BLaER1 (cell line): ENCODE measurements at regions not wholly inside any gene's neighbourhood (a gene's known extent, or its start where the extent isn't known, plus 50 kb on each side); places are given as distances from the start of the nearest gene placed in this dataset.
"Not testable (repeated sequence)": the region's sequence is repeated elsewhere in the genome, so short reads cannot be mapped to it uniquely, and the experiment has no call there.

Experiments used
- H3K27ac ChIP-seq: shearing (Covaris generic); formaldehyde crosslinking; 2 replicates; pipeline ENCODE4 v1.8.1; 2022
- H3K27me3 ChIP-seq: shearing (Covaris generic); formaldehyde crosslinking; 2 replicates; pipeline ENCODE4 v1.8.1; 2022
- H3K36me3 ChIP-seq: shearing (Covaris generic); formaldehyde crosslinking; 2 replicates; pipeline ENCODE4 v1.8.1; 2022
- H3K4me1 ChIP-seq: shearing (Covaris generic); formaldehyde crosslinking; 2 replicates; pipeline ENCODE4 v1.8.1; 2022
- H3K4me2 ChIP-seq: shearing (Covaris generic); formaldehyde crosslinking; 2 replicates; pipeline ENCODE4 v1.8.1; 2022
- H3K4me3 ChIP-seq: shearing (Covaris generic); formaldehyde crosslinking; 2 replicates; pipeline ENCODE4 v1.8.1; 2022
- H3K9ac ChIP-seq: shearing (Covaris generic); formaldehyde crosslinking; 2 replicates; pipeline ENCODE4 v1.8.1; 2022
- H3K9me3 ChIP-seq: shearing (Covaris generic); formaldehyde crosslinking; 2 replicates; pipeline ENCODE4 v1.8.1; 2022
- H4K20me1 ChIP-seq: shearing (Covaris generic); formaldehyde crosslinking; 2 replicates; pipeline ENCODE4 v1.8.1; 2022
- Cebpa-rat ChIP-seq: shearing (Covaris generic); IDR thresholded peaks from 2 replicates; pipeline ENCODE4 v1.8.1; 2022

DNA sequence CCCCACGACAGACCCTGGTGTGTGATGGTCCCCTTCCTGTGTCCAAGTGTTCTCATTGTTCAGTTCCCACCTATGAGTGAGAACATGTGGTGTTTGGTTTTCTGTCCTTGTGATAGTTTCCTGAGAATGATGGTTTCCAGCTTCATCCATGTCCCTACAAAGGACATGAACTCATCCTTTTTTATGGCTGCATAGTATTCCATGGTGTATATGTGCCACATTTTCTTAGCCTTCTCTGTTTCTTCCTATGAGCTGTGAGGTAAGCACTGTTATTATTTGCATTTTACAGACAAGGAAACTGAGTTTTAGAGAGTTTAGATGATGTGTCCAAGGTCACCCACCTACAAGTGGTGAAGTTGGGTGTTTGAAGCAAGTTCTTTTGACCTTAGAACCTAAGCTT, 51.1 kb upstream of the BNC1 start:
- H3K4me2 ChIP-seq = not testable (repeated sequence)

DNA sequence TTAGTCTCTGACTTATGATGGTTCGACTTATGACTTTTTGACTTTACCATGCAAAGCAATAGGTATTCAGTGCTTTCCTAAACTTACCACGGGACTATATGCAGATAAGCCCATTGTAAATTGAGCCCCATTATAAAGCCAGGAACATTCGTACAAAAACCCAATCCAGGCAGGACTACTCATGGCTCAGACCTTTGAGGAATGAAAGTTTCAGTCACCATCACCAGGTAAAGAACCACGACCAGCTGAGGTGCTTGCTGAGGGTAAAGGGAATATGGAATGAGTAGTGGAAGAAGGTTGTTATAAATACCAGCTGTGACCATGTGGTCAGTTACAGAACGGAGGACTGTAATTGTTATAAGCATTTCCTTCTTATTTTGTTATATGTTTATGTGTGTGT, 54.9 kb upstream of the BNC1 start:
- Histone ChIP-seq H3K9me3 (no peaks in the 10 kb centered on the region), H3K9ac (no peak overlapping the region), H3K4me1 (no peaks in the 10 kb centered on the region), H3K27me3 (no peaks in the 10 kb centered on the region), H4K20me1 (no peaks in the 10 kb centered on the region), H3K4me2 (no peak overlapping the region), H3K27ac (no peak overlapping the region), H3K36me3 (no peaks in the 10 kb centered on the region), H3K4me3 (no peak overlapping the region)
- no peak for TF ChIP-seq Cebpa-rat

More for the DNA sequence above, 51.1 kb upstream of the BNC1 start:
- H4K20me1 ChIP-seq, H3K9me3 ChIP-seq, H3K36me3 ChIP-seq, H3K27ac ChIP-seq, H3K27me3 ChIP-seq, H3K4me3 ChIP-seq, H3K4me1 ChIP-seq, H3K9ac ChIP-seq: not testable (repeated sequence)

DNA sequence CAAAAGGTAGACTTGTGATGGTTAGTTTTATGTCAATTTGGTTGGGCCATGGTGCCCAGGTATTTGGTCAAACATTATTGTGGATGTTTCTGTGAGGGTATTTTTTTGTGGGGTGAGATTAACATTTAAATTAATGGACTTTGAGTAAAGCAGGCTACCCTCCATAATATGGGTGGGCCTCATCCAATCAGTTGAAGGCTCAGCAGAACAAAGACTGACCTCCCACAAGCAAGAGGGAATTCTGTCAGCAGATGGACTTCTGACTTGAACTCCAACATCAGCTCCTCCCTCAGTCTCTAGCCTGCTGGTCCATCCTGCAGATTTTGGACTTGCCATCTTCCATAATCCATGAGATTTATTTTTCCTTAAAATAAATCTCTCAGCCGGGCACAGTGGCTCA, 55.6 kb upstream of the BNC1 start:
- H3K4me1 ChIP-seq = no peaks in the 10 kb centered on the region
- no peaks in the 10 kb centered on the region for H3K9me3 ChIP-seq
- no peak for TF ChIP-seq Cebpa-rat
- no peak overlapping the region for H3K4me3 ChIP-seq
- no peak overlapping the region for H3K4me2 ChIP-seq
- no peaks in the 10 kb centered on the region for H3K36me3 ChIP-seq
- H3K27ac ChIP-seq = no peak overlapping the region
- H3K27me3 ChIP-seq = no peaks in the 10 kb centered on the region
- no peak overlapping the region for H3K9ac ChIP-seq
- H4K20me1 ChIP-seq = no peaks in the 10 kb centered on the region

DNA sequence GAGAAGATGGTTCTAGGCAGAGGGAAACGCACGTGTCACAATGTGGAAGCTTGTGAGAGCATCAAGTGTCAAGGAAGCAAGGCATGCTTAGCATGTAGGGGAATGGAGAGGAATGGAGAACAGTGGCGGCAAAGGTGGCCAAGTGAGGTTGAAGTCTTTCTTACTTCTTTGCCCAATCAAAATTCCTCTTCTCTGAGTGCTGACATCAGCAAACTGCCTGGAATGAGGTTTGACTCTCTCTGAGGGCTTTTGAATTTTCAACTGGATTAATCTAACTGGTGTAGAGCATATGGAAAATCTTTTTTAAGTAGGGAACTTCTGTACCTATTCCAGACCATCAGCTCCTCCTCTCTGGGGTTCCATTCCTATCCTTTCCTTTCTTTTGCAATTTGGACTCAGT, 61.9 kb upstream of the BNC1 start:
- Histone ChIP-seq H3K9me3 (no peaks in the 10 kb centered on the region), H3K4me2 (no peak overlapping the region), H4K20me1 (no peaks in the 10 kb centered on the region), H3K4me1 (no peaks in the 10 kb centered on the region), H3K27me3 (no peaks in the 10 kb centered on the region), H3K9ac (no peak overlapping the region), H3K36me3 (no peaks in the 10 kb centered on the region), H3K4me3 (no peak overlapping the region), H3K27ac (no peak overlapping the region)
- no peak for TF ChIP-seq Cebpa-rat

DNA sequence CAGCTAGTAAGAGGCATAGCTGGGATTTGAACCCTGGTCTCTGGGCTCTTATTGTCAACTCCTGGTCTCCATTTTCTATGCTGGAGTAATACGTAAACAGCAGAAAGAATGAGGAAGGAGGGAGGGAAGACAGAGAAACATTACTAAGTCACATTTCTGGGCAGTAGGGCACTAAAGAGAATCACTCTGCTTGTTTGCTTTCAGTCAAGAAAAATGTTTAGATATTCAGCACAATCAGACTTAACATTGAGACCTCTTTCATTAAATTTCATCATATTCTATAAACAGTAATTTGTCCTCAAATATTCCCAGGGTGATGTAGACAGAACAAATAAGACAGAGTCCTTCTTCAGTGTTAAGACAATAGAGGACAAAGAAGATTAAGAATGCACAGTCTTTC, 67.7 kb upstream of the BNC1 start:
- TF ChIP-seq Cebpa-rat = no peak
- Histone ChIP-seq H3K27me3 (no peaks in the 10 kb centered on the region), H3K27ac (no peak overlapping the region), H3K4me3 (no peak overlapping the region), H3K9ac (no peak overlapping the region), H3K4me2 (no peak overlapping the region), H3K36me3 (no peaks in the 10 kb centered on the region), H3K4me1 (peaks cover 11% of the 10 kb centered on the region; the same call in 1 of the 2 replicates), H4K20me1 (no peaks in the 10 kb centered on the region), H3K9me3 (0 out of 2 replicates have a peak, but pooled peaks cover 3% of the 10 kb centered on the region)

DNA sequence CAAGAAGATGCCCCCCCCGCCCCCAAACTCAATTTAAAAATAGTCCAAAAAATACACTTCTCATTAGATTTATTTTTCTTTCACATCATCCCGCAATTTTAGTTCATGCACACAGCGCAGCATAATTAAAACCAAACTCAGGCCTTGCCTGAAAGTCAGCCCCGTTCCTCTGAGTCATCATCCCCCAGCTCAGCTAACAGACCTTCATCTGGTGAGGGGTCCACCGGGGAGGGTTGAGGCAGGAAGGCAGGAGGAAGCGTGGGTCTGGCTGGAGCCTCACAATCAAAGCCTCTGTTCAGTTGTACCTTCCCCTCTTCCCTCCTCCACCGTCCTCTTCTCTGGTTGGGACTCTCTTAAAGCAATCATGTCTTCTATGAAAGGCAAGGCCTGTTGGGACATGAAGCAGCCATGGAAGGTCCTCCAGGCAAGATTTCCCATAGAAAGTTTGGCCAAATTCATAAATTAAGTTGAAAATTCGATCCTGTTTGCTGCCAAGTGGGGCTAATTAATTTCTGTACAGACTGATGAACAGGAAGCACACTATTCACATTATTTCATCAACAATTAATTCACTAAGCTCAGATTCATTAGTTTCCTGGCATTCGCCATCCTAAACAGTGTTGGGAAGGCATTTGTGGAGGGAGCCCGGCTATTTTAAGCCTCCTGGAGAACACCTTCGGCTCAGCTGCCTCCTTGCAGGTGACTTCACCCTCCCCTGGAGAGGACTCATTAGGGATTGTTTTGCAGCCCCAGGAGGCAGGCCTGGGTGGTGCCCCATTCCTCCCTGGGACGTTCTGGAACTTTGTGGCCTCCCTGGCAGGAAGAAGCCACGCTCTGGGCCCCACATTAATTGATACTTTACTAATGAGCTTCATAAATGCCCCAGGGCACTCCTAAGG, 72.3 kb upstream of the BNC1 start:
- no peak overlapping the region for H3K27ac ChIP-seq
- H3K27me3 ChIP-seq = no peaks in the 10 kb centered on the region
- no peaks in the 10 kb centered on the region for H3K36me3 ChIP-seq
- peaks cover 12% of the 10 kb centered on the region; the same call in 1 of the 2 replicates for H3K4me1 ChIP-seq
- H3K4me3 ChIP-seq = no peak overlapping the region
- H3K9me3 ChIP-seq = peaks cover 28% of the 10 kb centered on the region
- peak overlapping the region; percentile 7 for H3K4me2 ChIP-seq
- no peaks in the 10 kb centered on the region for H4K20me1 ChIP-seq
- TF ChIP-seq Cebpa-rat = no peak
- no peak overlapping the region for H3K9ac ChIP-seq

DNA sequence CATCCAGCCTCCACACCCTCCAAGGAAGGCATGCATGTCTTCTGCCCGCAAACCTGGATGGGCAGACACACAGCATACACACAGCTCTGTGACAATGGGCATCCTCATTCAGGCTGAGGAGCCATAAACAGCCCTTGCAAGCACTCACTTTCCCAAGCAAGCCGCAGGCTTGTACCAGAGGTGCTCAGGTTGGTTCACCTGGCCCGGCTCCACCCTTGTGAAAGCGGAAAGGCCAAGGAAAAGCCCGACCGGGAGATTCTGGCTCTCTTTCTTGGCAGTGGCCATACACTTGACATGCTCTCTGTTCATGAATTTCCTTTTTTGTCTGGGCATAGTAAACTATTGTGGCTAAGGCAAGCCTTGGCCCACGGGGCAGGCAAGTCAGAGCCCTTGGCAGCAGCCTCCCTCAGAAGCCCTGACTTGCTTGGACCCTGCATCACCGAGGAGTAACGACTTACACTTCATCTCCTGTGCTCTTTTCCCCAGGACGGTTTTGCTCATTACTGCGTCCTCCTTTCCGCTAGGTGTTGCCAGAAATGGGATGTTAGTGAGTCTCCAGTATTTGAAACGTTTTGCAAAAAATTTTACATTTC, 74.6 kb upstream of the BNC1 start:
- no peaks in the 10 kb centered on the region for H3K36me3 ChIP-seq
- H3K4me3 ChIP-seq = no peak overlapping the region
- peaks cover 12% of the 10 kb centered on the region; the same call in 1 of the 2 replicates for H3K4me1 ChIP-seq
- no peak overlapping the region for H3K27ac ChIP-seq
- no peaks in the 10 kb centered on the region for H4K20me1 ChIP-seq
- no peak overlapping the region for H3K4me2 ChIP-seq
- H3K9me3 ChIP-seq = peaks cover 27% of the 10 kb centered on the region
- no peaks in the 10 kb centered on the region for H3K27me3 ChIP-seq
- H3K9ac ChIP-seq = no peak overlapping the region
- TF ChIP-seq Cebpa-rat = no peak

DNA sequence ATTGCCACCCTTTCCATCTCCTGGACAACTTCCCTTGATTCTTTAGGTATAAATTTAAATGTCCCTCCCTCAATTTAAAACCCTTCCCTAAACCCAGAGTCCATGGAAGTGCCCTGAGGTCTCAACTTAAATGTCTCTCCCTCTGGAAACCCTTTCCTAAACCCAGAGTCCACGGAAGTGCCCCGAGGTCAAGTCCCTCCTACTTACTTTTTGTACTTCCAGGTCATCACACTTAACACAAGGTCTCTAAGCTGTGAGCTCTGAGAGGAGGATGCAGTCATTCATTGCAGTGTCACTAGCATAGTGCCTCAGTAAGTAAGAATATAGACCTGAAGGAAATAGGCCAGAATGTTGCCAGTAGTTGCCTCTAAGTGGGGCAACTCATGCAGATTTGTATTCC, 78.2 kb upstream of the BNC1 start:
- H3K9me3 ChIP-seq = peaks cover 25% of the 10 kb centered on the region
- no peaks in the 10 kb centered on the region for H3K36me3 ChIP-seq
- no peak overlapping the region for H3K4me3 ChIP-seq
- TF ChIP-seq Cebpa-rat = no peak
- H3K4me2 ChIP-seq = no peak overlapping the region
- no peaks in the 10 kb centered on the region for H4K20me1 ChIP-seq
- peaks cover 19% of the 10 kb centered on the region for H3K4me1 ChIP-seq
- no peaks in the 10 kb centered on the region for H3K27me3 ChIP-seq
- H3K9ac ChIP-seq = no peak overlapping the region
- H3K27ac ChIP-seq = no peak overlapping the region

DNA sequence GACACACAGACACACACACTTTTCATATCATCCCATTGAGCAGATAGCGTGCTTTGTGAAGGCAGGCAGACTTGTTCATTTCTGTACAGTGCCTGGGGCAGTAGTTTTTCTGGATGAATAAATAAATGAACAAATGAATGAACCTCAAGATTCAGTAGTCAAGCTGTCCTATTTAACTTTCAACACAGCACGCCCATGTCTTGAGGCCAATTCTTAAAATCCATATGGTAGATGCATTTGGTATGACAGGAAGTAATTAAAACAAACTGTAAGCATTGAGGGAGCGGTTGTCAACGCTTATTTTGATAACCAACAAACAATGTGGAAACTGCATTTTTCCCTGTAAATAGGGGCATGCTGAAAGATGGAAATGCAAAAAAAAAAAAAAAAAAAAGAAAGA, 80.0 kb upstream of the BNC1 start:
- H3K27me3 ChIP-seq = no peaks in the 10 kb centered on the region
- H3K9ac ChIP-seq = no peak overlapping the region
- no peaks in the 10 kb centered on the region for H3K36me3 ChIP-seq
- H3K4me3 ChIP-seq = no peak overlapping the region
- H3K27ac ChIP-seq = no peak overlapping the region
- TF ChIP-seq Cebpa-rat = no peak
- no peaks in the 10 kb centered on the region for H4K20me1 ChIP-seq
- peaks cover 20% of the 10 kb centered on the region for H3K9me3 ChIP-seq
- peak overlapping the region; percentile 74; the same call in 1 of the 2 replicates for H3K4me2 ChIP-seq
- peaks cover 19% of the 10 kb centered on the region for H3K4me1 ChIP-seq

DNA sequence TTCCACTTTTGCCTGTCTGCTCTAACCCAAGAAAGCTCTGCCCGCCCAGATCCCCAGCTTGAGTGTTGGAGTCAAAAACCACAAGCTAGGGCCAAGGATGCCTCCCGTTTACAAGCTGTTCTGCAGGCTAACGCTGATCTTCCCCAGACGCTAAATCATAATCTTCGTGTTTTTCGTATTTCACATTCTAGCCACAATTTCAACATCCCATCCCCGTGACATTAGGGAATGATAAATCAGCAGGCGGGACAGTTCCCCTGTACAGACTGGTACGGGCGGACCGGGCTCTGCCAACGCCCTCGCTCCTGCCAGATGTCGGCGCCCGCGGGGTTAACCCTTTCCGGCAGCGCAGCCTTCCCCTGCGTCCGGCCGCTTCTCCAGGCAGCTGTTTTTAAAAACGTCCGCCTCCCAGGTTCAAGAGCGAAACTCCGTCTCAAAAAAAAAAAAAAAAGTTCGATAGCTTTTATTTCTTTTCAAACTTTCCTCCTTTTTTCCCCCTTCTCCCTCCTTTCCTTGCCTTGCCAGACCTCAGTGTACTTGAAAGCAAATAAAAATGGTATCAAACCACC, 81.0 kb upstream of the BNC1 start:
- Histone ChIP-seq H3K27me3 (no peaks in the 10 kb centered on the region), H3K9me3 (peaks cover 12% of the 10 kb centered on the region), H3K4me3 (peak overlapping the region; percentile 49), H3K36me3 (no peaks in the 10 kb centered on the region), H3K9ac (peak overlapping the region; percentile 26; the same call in 1 of the 2 replicates), H3K27ac (no peak overlapping the region), H3K4me2 (peak overlapping the region; percentile 74), H4K20me1 (no peaks in the 10 kb centered on the region), H3K4me1 (peaks cover 19% of the 10 kb centered on the region)
- TF ChIP-seq Cebpa-rat = no peak
